BLaER1 treated with 17β-estradiol and CSF1 and Interleukin-3, amounts not matched to agents 10 nM and 100 nM (cell line): ENCODE measurements at regions not wholly inside any gene's neighbourhood (a gene's known extent, or its start where the extent isn't known, plus 50 kb on each side); places are given as distances from the start of the nearest gene placed in this dataset.

ENCODE experiments used
- H3K27ac ChIP-seq, 11 experiments: shearing (Covaris generic); formaldehyde crosslinking; 2 replicates each; pipeline ENCODE4 v1.8.1; 2022
- H3K27me3 ChIP-seq, 11 experiments: shearing (Covaris generic); formaldehyde crosslinking; 2 replicates each; pipeline ENCODE4 v1.8.1; 2022
- H3K36me3 ChIP-seq, 11 experiments: shearing (Covaris generic); formaldehyde crosslinking; 2 replicates each; pipeline ENCODE4 v1.8.1; 2022
- H3K4me1 ChIP-seq, 10 experiments: shearing (Covaris generic); formaldehyde crosslinking; 2 replicates each; pipeline ENCODE4 v1.8.1; 2022
- H3K4me2 ChIP-seq, 11 experiments: shearing (Covaris generic); formaldehyde crosslinking; 2 replicates each; pipeline ENCODE4 v1.8.1; 2022
- H3K4me3 ChIP-seq, 10 experiments: shearing (Covaris generic); formaldehyde crosslinking; 2 replicates each; pipeline ENCODE4 v1.8.1; 2022
- H3K9ac ChIP-seq, 11 experiments: shearing (Covaris generic); formaldehyde crosslinking; 2 replicates each; pipeline ENCODE4 v1.8.1; 2022
- H3K9me3 ChIP-seq, 11 experiments: shearing (Covaris generic); formaldehyde crosslinking; replicated peaks in 1 of 11; 2 replicates each; pipeline ENCODE4 v1.8.1; 2022
- H4K20me1 ChIP-seq, 11 experiments: shearing (Covaris generic); formaldehyde crosslinking; 2 replicates each; pipeline ENCODE4 v1.8.1; 2022
- Cebpa-rat ChIP-seq, 11 experiments: shearing (Covaris generic); IDR thresholded peaks; 2 replicates each; pipeline ENCODE4 v1.8.1; 2022

DNA sequence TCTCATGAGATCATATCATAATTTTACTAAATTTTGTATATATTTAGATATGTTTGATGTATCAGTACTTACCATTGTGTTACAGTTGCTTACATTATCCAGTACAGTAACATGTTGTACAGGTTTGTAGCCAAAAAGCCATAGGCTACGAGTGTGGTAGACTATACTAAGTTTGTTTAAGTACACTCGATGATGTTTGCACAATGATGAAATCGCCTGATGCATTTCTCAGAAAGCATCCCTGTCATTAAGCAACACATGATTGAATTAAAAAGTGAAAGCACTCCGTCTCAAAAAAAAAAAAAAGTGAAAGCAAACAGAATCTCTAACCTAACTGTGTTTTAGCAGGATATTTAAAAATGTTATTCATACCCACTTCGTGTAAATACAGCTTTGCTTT, 104.9 kb upstream of the TFAP2D start:
- H3K27ac ChIP-seq: no peak overlapping the region
- H4K20me1 ChIP-seq: no peaks in the 10 kb centered on the region
- no peak overlapping the region for H3K9ac ChIP-seq
- TF ChIP-seq Cebpa-rat (IDR thresholded peaks at IDR 0.05): no peak
- H3K27me3 ChIP-seq: no peaks in the 10 kb centered on the region
- H3K4me3 ChIP-seq: no peak overlapping the region
- H3K9me3 ChIP-seq: no peaks in the 10 kb centered on the region
- H3K36me3 ChIP-seq: no peaks in the 10 kb centered on the region
- H3K4me1 ChIP-seq: no peaks in the 10 kb centered on the region
- no peak overlapping the region for H3K4me2 ChIP-seq

- H4K20me1 ChIP-seq: no peaks in the 10 kb centered on the region
- H3K27ac ChIP-seq: no peak overlapping the region
- H3K4me3 ChIP-seq: no peak overlapping the region
- no peaks in the 10 kb centered on the region for H3K27me3 ChIP-seq
- H3K9me3 ChIP-seq: no peaks in the 10 kb centered on the region
- TF ChIP-seq Cebpa-rat (IDR thresholded peaks at IDR 0.05): no peak
- H3K4me2 ChIP-seq: no peak overlapping the region
- H3K36me3 ChIP-seq: no peaks in the 10 kb centered on the region
- no peaks in the 10 kb centered on the region for H3K4me1 ChIP-seq
- H3K9ac ChIP-seq: no peak overlapping the region
Observed at GRCh38 chr6:50610562-50610961, 102.8 kb upstream of the TFAP2D start.

DNA sequence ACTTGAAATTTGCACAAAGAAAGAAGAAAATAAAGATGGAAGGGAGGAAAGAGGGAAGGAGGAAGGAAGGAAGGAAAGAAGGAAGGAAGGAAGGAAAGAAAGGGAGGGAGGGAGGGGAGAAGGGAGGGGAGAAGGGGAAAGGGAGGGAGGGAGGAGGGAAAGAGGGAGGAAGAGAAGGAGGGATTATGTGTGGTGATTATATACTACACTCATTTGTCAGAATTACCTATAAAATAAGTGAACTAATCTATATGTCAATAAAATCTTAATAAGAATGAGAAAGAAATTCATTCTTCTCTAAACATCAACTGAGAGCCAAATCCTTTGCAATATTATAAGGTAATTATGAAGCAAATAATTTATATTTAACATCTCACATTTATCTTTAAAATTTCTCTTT, 77.9 kb upstream of the TFAP2D start:
- no peak for TF ChIP-seq Cebpa-rat (IDR thresholded peaks at IDR 0.05)
- H3K4me3 ChIP-seq: no peak overlapping the region

DNA sequence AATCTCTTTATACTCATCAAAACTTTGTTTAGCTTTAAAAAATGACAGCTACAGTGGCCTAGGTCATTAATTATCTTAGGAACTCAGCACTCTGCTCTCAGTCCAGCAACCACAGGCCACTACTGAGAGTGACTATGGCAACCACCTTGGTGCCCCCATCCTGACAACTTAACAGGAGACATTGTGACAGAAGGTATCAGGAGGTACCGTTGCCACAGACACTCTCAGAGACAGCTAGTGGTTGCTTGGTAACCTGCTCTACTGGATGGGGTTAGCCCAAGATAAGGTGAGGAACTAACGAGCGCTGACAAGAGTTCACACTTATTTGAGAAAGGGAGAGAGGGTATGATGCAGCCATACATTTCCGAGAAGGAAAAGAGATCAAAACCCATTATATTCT, 76.1 kb upstream of the TFAP2D start:
- Histone ChIP-seq H3K27ac (no peak overlapping the region), H3K9ac (no peak overlapping the region), H3K4me2 (no peak overlapping the region), H3K27me3 (no peaks in the 10 kb centered on the region), H3K4me3 (no peak overlapping the region), H3K9me3 (no peaks in the 10 kb centered on the region), H3K4me1 (no peaks in the 10 kb centered on the region), H3K36me3 (no peaks in the 10 kb centered on the region), H4K20me1 (no peaks in the 10 kb centered on the region)
- no peak for TF ChIP-seq Cebpa-rat (IDR thresholded peaks at IDR 0.05)

More for the DNA sequence above, 77.9 kb upstream of the TFAP2D start:
- Histone ChIP-seq H3K9ac (no peak overlapping the region), H4K20me1 (no peaks in the 10 kb centered on the region), H3K4me2 (no peak overlapping the region), H3K27me3 (no peaks in the 10 kb centered on the region), H3K36me3 (no peaks in the 10 kb centered on the region), H3K4me1 (no peaks in the 10 kb centered on the region), H3K27ac (no peak overlapping the region), H3K9me3 (no peaks in the 10 kb centered on the region)

DNA sequence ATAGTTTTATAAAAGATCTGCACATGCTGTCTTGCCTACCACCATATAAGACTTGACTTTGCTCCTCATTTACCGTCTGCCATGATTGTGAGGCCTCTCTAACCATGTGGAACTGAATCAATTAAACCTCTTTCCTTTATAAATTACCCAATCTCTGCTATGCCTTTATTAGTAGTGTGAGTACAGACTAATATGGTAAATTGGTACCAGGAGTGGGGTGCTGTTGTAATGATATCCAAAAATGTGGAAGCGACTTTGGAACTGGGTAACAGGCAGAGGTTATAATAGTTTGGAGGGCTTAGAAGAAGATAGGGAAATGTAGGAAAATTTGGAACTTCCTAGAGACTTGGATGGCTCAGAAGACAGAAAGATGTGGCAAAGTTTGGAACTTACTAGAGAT, 64.2 kb upstream of the TFAP2D start:
- TF ChIP-seq Cebpa-rat (IDR thresholded peaks at IDR 0.05): no peak
- Histone ChIP-seq H4K20me1 (no peaks in the 10 kb centered on the region), H3K36me3 (no peaks in the 10 kb centered on the region)

DNA sequence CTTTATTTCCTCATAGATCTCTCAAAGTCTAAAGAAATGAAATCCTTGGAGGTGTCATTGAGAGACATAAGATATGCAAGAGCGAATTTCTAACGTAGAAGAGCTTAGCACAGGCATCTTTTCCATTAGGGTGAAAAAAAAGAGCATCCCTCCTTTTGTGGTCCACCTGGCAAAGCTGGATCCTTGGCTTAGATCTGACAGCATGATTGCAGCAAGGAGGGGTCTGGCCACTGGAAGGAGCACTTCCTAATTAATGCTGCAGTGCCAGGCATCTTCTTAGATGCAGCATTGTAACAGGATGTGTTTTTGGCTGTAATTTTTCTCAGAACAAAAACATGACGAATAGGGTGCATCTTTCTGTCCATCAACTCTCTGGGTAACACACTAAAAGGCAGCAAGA, 60.1 kb upstream of the TFAP2D start:
- Histone ChIP-seq H3K27me3 (no peaks in the 10 kb centered on the region), H3K9me3 (peaks cover 14 to 26% (median 18%) of the 10 kb centered on the region in 11 experiments), H4K20me1 (no peaks in the 10 kb centered on the region), H3K27ac (no peak overlapping the region), H3K4me2 (no peak overlapping the region), H3K4me1 (no peaks in the 10 kb centered on the region), H3K36me3 (no peaks in the 10 kb centered on the region), H3K4me3 (no peak overlapping the region), H3K9ac (no peak overlapping the region)
- no peak for TF ChIP-seq Cebpa-rat (IDR thresholded peaks at IDR 0.05)

More for the DNA sequence above, 64.2 kb upstream of the TFAP2D start:
- Histone ChIP-seq H3K9ac (no peak overlapping the region), H3K27me3 (no peaks in the 10 kb centered on the region), H3K4me2 (no peak overlapping the region), H3K4me1 (no peaks in the 10 kb centered on the region), H3K4me3 (no peak overlapping the region), H3K9me3 (peaks cover 14 to 27% (median 18%) of the 10 kb centered on the region in 11 experiments), H3K27ac (no peak overlapping the region)

GRCh38 chr6:50654155-50654554, 59.2 kb upstream of the TFAP2D start:
- Histone ChIP-seq H3K4me1 (no peaks in the 10 kb centered on the region), H3K27ac (no peak overlapping the region), H4K20me1 (no peaks in the 10 kb centered on the region), H3K4me3 (no peak overlapping the region), H3K36me3 (no peaks in the 10 kb centered on the region), H3K9ac (no peak overlapping the region), H3K27me3 (no peaks in the 10 kb centered on the region), H3K9me3 (peaks cover 8 to 17% (median 11%) of the 10 kb centered on the region in 11 experiments), H3K4me2 (no peak overlapping the region)
- no peak for TF ChIP-seq Cebpa-rat (IDR thresholded peaks at IDR 0.05)

DNA sequence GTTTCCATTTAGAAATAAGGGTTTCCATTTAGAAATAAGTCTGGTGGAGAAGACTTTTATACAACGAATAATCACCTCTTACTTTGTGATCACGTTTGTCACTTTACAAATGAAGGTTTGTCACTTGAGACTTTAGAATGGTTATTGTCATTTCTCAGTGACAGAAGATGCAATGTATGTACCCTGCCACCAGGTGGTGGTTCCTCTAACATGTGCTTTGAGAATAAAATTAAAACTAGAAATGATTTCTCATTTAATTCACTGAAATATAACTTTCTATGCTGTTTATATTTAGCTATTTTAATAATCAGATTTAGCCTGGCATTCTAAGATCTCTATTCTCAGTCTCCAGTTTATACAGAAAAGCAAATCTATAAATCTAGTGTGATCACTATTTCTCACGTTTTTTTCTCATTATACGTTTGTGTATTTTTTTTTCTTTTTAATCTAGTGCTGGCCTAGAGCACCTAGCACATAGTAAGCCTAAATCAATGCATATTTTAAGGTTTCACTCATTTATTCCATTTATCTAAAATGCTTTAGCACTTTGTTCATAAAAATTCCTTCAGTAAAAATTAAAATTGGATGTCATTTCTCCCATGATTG, 57.4 kb upstream of the TFAP2D start:
- H3K27me3 ChIP-seq: no peaks in the 10 kb centered on the region
- no peaks in the 10 kb centered on the region for H3K4me1 ChIP-seq
- no peak for TF ChIP-seq Cebpa-rat (IDR thresholded peaks at IDR 0.05)
- no peak overlapping the region for H3K9ac ChIP-seq
- H4K20me1 ChIP-seq: no peaks in the 10 kb centered on the region
- H3K27ac ChIP-seq: no peak overlapping the region
- H3K36me3 ChIP-seq: no peaks in the 10 kb centered on the region
- no peak overlapping the region for H3K4me3 ChIP-seq
- H3K9me3 ChIP-seq: no peaks in the 10 kb centered on the region
- H3K4me2 ChIP-seq: no peak overlapping the region

DNA sequence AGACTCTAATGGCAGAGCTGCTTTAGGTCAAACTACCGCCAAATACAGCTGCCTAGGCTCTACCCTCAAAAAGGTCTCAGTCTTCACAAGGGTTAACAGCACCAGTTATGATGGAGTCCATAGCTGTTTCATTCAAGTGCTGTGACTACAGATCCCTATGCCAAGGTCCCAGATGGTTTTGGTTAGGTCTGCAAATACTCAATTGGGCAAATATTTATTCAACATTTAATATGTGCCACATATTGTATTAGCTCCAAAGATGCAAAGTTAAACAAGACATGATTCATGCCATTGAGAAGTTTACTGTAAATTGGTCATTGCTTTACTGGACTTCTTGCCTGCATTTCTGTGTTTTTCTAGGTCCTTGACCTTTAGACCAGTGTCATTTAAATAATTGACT, 55.8 kb upstream of the TFAP2D start:
- Histone ChIP-seq H3K4me2 (no peak overlapping the region), H3K4me3 (no peak overlapping the region), H3K27ac (no peak overlapping the region), H3K9ac (no peak overlapping the region), H4K20me1 (no peaks in the 10 kb centered on the region), H3K4me1 (no peaks in the 10 kb centered on the region), H3K27me3 (no peaks in the 10 kb centered on the region), H3K9me3 (no peaks in the 10 kb centered on the region), H3K36me3 (no peaks in the 10 kb centered on the region)
- no peak for TF ChIP-seq Cebpa-rat (IDR thresholded peaks at IDR 0.05)

GRCh38 chr6:50658561-50658960, 54.8 kb upstream of the TFAP2D start:
- no peaks in the 10 kb centered on the region for H3K9me3 ChIP-seq
- H3K27ac ChIP-seq: no peak overlapping the region
- H4K20me1 ChIP-seq: no peaks in the 10 kb centered on the region
- H3K4me2 ChIP-seq: no peak overlapping the region
- TF ChIP-seq Cebpa-rat (IDR thresholded peaks at IDR 0.05): no peak
- H3K27me3 ChIP-seq: no peaks in the 10 kb centered on the region
- no peak overlapping the region for H3K4me3 ChIP-seq
- H3K9ac ChIP-seq: no peak overlapping the region
- H3K36me3 ChIP-seq: no peaks in the 10 kb centered on the region
- no peaks in the 10 kb centered on the region for H3K4me1 ChIP-seq
